Endothelial cell of umbilical vein (primary cell): ENCODE measurements at regions not wholly inside any gene's neighbourhood (a gene's known extent, or its start where the extent isn't known, plus 50 kb on each side); places are given as distances from the start of the nearest gene placed in this dataset.
A peak's percentile ranks its signal among the peaks of the same experiment; 100 is the strongest.

Source experiments
- BruUV-seq: library from RNA; stranded (reverse); fragments of 400-500 nt; replicated peaks from 2 replicates; lab custom pipeline; 2021; lab: Mats Ljungman, UMichigan
- CTCF ChIA-PET: fragments of 300-600, 350-600 bp; sonication (Branson Sonifier 250); formaldehyde crosslinking; loops from one replicate; lab custom pipeline; 2021; ENCODE audit warnings: antibody characterized with exemption, inconsistent platforms; lab: Charles Lee
- POLR2A ChIA-PET: fragments of 300-600, 350-600 bp; sonication (Branson Sonifier 250); formaldehyde crosslinking; loops from one replicate; lab custom pipeline; 2021; ENCODE audit warnings: antibody characterized with exemption, inconsistent platforms; lab: Charles Lee
- DNase-seq: peaks from one replicate; pipeline ENCODE4 v3.0.0-alpha.2; 2011; ENCODE audit warnings: low read depth, low spot score
- FAIRE-seq: peaks from 2 replicates; lab custom pipeline; 2011; peaks lifted over from hg19 to GRCh38; lab: Jason Lieb, UNC
- H2AFZ ChIP-seq: 2 replicates; pipeline ENCODE4 v1.6.0; 2012; ENCODE audit warnings: low read depth, low read length, control low read depth, inconsistent platforms
- H3K27ac ChIP-seq: 2 replicates; pipeline ENCODE4 v1.5.1; 2011; ENCODE audit warnings: low read depth, mild to moderate bottlenecking, control low read depth, low read length, moderate library complexity; ENCODE audit not compliant: insufficient read depth
- H3K27me3 ChIP-seq, 2 experiments: 2 replicates each; pipeline versions ENCODE4 v1.6.0 to v1.6.1; 2011; ENCODE audit warnings: low read length in 2 of 2, mixed read lengths in 1 of 2; ENCODE audit not compliant: control insufficient read depth in 2 of 2, insufficient read depth in 2 of 2
- H3K36me3 ChIP-seq, 2 experiments: 2 replicates in 1 of 2; 3 replicates in 1 of 2; pipeline ENCODE4 v1.5.1; 2011; ENCODE audit warnings: low read length in 2 of 2, mild to moderate bottlenecking in 1 of 2, moderate library complexity in 1 of 2; ENCODE audit not compliant: control insufficient read depth in 2 of 2, insufficient read depth in 2 of 2; ENCODE audit errors: extremely low read depth in 1 of 2
- H3K4me1 ChIP-seq: 3 replicates; pipeline ENCODE4 v1.5.1; 2011; ENCODE audit warnings: mild to moderate bottlenecking, low read length; ENCODE audit not compliant: control insufficient read depth, insufficient read depth; ENCODE audit errors: extremely low read depth
- H3K4me2 ChIP-seq: 2 replicates; pipeline ENCODE4 v1.6.1; 2011; ENCODE audit warnings: low read length, control low read depth, mixed read lengths; ENCODE audit not compliant: insufficient read depth
- H3K4me3 ChIP-seq, 3 experiments: fragments of 200-600 bp in 1 of 3; sonication (generic), shearing (Covaris generic) in 1 of 3; replicated peaks in 1 of 3; 2 replicates each; pipeline ENCODE4 v1.5.1; 2011 to 2016; ENCODE audit warnings: control low read depth in 3 of 3, low read length in 3 of 3, mild to moderate bottlenecking in 2 of 3, inconsistent platforms in 1 of 3, low read depth in 1 of 3, moderate library complexity in 1 of 3; ENCODE audit not compliant: insufficient read depth in 1 of 3
- H3K79me2 ChIP-seq: 2 replicates; pipeline ENCODE4 v1.6.0; 2012; ENCODE audit warnings: low read length, inconsistent platforms; ENCODE audit not compliant: control insufficient read depth, insufficient read depth
- H3K9ac ChIP-seq: replicated peaks from 2 replicates; pipeline ENCODE3; 2011; ENCODE audit warnings: low read length, control low read depth; ENCODE audit not compliant: insufficient read depth; ENCODE audit errors: extremely low read depth
- H3K9me1 ChIP-seq: replicated peaks from 3 replicates; pipeline ENCODE4 v1.6.0; 2011; ENCODE audit warnings: mild to moderate bottlenecking, low read length; ENCODE audit not compliant: control insufficient read depth, insufficient read depth; ENCODE audit errors: extremely low read depth
- H3K9me3 ChIP-seq: replicated peaks from 2 replicates; pipeline ENCODE4 v1.5.1; 2012; ENCODE audit warnings: low read length, inconsistent platforms; ENCODE audit not compliant: control insufficient read depth, insufficient read depth
- H4K20me1 ChIP-seq: replicated peaks from 2 replicates; pipeline ENCODE3; 2011; ENCODE audit warnings: mild to moderate bottlenecking, low read length; ENCODE audit not compliant: control insufficient read depth, insufficient read depth; ENCODE audit errors: extremely low read depth
- FOS ChIP-seq: IDR thresholded peaks from 2 replicates; pipeline ENCODE4 v1.6.1; 2011; ENCODE audit warnings: mild to moderate bottlenecking, low read length, moderate library complexity, borderline replicate concordance; ENCODE audit not compliant: insufficient read depth
- GATA2 ChIP-seq: IDR thresholded peaks from 2 replicates; pipeline ENCODE4 v1.7.0; 2011; ENCODE audit warnings: low read depth, mild to moderate bottlenecking, moderate library complexity, mixed read lengths, low read length; ENCODE audit not compliant: insufficient read length, insufficient read depth
- JUN ChIP-seq: IDR thresholded peaks from 2 replicates; pipeline ENCODE4 v1.6.1; 2011; ENCODE audit warnings: borderline replicate concordance, low read depth; ENCODE audit not compliant: insufficient read length, insufficient read depth
- MAX ChIP-seq: IDR thresholded peaks from 2 replicates; pipeline ENCODE4 v1.6.1; 2011; ENCODE audit not compliant: insufficient read depth, insufficient read length
- POLR2A ChIP-seq: IDR thresholded peaks from 2 replicates; pipeline ENCODE4 v1.6.1; 2012; ENCODE audit warnings: low read depth, mild to moderate bottlenecking, control low read depth, low read length
- dilution Hi-C: fragments of 300-500 bp; cut with MboI; formaldehyde crosslinking; loops from one replicate; pipeline ENCODE4 v1.15.0; 2019; ENCODE audit warnings: low sequenced_read_pairs; ENCODE audit not compliant: extremely low pct_ligation_motif_present
- intact Hi-C: fragments of 100-400 bp; cut with micrococcal nuclease; formaldehyde crosslinking; loops from one replicate; pipeline ENCODE4 v1.10.0; 2022

GRCh38 chr14:53879022-53879686 is 77.5 kb downstream of the BMP4 start:
- CTCF ChIA-PET: interaction anchor here (0.6 kb wide), 1 partner anchor 293 kb away, joined by 3 read pairs; no protein-coding TSS in a partner anchor

GRCh38 chr14:53875324-53875897 is 81.2 kb downstream of the BMP4 start:
- Histone ChIP-seq H3K27me3 (no peaks in the 10 kb centered on the region), H3K9ac (no peak overlapping the region), H3K36me3 (no peaks in the 10 kb centered on the region), H4K20me1 (no peaks in the 10 kb centered on the region), H3K27ac (no peak overlapping the region), H3K4me2 (no peak overlapping the region), H3K4me1 (peaks cover 25% of the 10 kb centered on the region), H3K79me2 (no peaks in the 10 kb centered on the region), H3K9me1 (no peaks in the 10 kb centered on the region), H3K4me3 (no peak overlapping the region), H2AFZ (no peak overlapping the region), H3K9me3 (no peaks in the 10 kb centered on the region)
- dilution Hi-C loops (no loop called here), intact Hi-C loops (no loop called here)
- DNase-seq (no peak), FAIRE-seq (no peak)
- CTCF ChIA-PET: interaction anchor here (0.8 to 1.0 kb wide), 3 partner anchors 18 to 212 kb away, joined by 3 to 4 read pairs (median 3); no protein-coding TSS in a partner anchor
- no TSS peak for BruUV-seq
- TF ChIP-seq FOS (no peak), JUN (no peak), GATA2 (no peak)
- POLR2A ChIA-PET: interaction anchor here (0.6 kb wide), 1 partner anchor 64 kb away, joined by 3 read pairs; no protein-coding TSS in a partner anchor

More at GRCh38 chr14:53879022-53879686, 77.5 kb downstream of the BMP4 start:
- DNase-seq (peak; percentile 49), FAIRE-seq (no peak)
- Histone ChIP-seq H3K79me2 (no peaks in the 10 kb centered on the region), H2AFZ (peak overlapping the region; percentile 70), H3K4me1 (peaks cover 58% of the 10 kb centered on the region), H3K9me3 (no peaks in the 10 kb centered on the region), H3K9ac (peak overlapping the region; percentile 61), H3K27ac (peak overlapping the region; percentile 85), H3K36me3 (no peaks in the 10 kb centered on the region), H3K9me1 (no peaks in the 10 kb centered on the region), H3K27me3 (no peaks in the 10 kb centered on the region), H4K20me1 (no peaks in the 10 kb centered on the region), H3K4me2 (peak overlapping the region; percentile 72), H3K4me3 (no peak overlapping the region)
- POLR2A ChIA-PET: interaction anchor here (0.7 kb wide), 1 partner anchor 12 kb away, joined by 8 read pairs; no protein-coding TSS in a partner anchor
- TSS peak; percentile 66 for BruUV-seq
- intact Hi-C loops (no loop called here), dilution Hi-C loops (no loop called here)
- TF ChIP-seq MAX: peak; percentile 35
- TF ChIP-seq POLR2A: no peak
